Astrocyte (in vitro differentiated cells and primary cell): ENCODE measurements at regions not wholly inside any gene's neighbourhood (a gene's known extent, or its start where the extent isn't known, plus 50 kb on each side); places are given as distances from the start of the nearest gene placed in this dataset.

Experiments
- CTCF ChIP-seq: IDR thresholded peaks from 2 replicates; pipeline ENCODE4 v1.5.1; 2011; ENCODE audit warnings: low read depth, mild to moderate bottlenecking, inconsistent platforms, low read length, moderate library complexity; ENCODE audit not compliant: insufficient read depth
- EZH2 ChIP-seq: IDR thresholded peaks from 2 replicates; pipeline ENCODE4 v1.6.1; 2012; ENCODE audit warnings: mild to moderate bottlenecking, low read length, inconsistent platforms; ENCODE audit not compliant: insufficient read depth

GRCh38 chr1:233473549-233474204 is 140.2 kb upstream of the KCNK1 start:
- TF ChIP-seq CTCF (no peak), EZH2 (no peak)
